DOHH2 (cell line): ENCODE measurements at regions not wholly inside any gene's neighbourhood (a gene's known extent, or its start where the extent isn't known, plus 50 kb on each side); places are given as distances from the start of the nearest gene placed in this dataset.

ENCODE experiments used
- CTCF ChIP-seq: fragments of 200-600 bp; sonication (generic); IDR thresholded peaks from one replicate; pipeline ENCODE4 v1.5.1; 2014; ENCODE audit warnings: antibody characterized with exemption, mild to moderate bottlenecking, low read depth, low read length; ENCODE audit not compliant: poor library complexity, severe bottlenecking
- EZH2phosphoT487 ChIP-seq: fragments of 200-600 bp; sonication (generic); IDR thresholded peaks from 2 replicates; pipeline ENCODE4 v1.6.1; 2017; ENCODE audit warnings: borderline replicate concordance, mild to moderate bottlenecking, antibody characterized with exemption, low read length, moderate library complexity, mixed read lengths

DNA sequence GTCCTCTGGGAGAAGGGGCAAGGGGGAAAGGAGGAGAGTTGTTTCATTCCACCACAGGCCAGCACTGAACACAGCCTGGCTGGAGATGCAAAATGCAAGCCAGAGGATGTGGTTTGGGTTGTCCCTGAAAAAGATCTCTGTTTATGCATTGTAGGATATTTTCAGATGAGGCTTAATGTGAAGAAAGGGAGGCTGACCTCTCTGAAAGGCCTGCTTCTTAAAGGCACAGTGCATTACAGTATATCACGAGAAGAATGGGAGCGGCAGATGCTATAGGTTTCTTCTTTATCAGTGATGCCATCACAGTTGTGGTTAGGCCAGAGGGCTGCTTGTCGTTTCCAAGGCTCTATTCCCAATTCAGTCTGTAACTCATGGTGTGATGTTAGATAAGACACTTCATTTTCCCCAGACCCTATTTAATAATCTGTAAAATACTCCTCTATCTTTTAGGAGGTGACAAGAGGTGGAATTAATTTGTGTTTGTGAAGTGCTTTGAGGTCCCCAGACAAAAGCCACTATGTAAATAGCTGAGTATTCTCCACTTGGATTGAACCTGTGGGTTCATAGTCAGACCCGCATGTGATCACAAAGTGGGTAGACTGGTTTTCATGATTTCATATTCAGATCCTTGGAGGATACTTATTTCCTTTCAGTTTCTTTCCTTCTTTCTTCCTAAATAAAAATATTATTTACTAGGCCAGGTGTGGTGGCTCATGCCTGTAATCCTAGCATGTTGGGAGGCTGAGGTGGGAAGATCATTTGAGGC, 76.5 kb upstream of the WDR26 start:
- no peak for TF ChIP-seq CTCF
- TF ChIP-seq EZH2phosphoT487: no peak
